GM19351 (cell line): ENCODE measurements at regions not wholly inside any gene's neighbourhood (a gene's known extent, or its start where the extent isn't known, plus 50 kb on each side); places are given as distances from the start of the nearest gene placed in this dataset.

Source experiments
- ATAC-seq: cut with Tn5 transposase; IDR thresholded peaks from one replicate; pipeline ENCODE4 v1.9.1; 2021; ENCODE audit warnings: mild to moderate bottlenecking, moderate library complexity; ENCODE audit not compliant: unreplicated experiment

DNA sequence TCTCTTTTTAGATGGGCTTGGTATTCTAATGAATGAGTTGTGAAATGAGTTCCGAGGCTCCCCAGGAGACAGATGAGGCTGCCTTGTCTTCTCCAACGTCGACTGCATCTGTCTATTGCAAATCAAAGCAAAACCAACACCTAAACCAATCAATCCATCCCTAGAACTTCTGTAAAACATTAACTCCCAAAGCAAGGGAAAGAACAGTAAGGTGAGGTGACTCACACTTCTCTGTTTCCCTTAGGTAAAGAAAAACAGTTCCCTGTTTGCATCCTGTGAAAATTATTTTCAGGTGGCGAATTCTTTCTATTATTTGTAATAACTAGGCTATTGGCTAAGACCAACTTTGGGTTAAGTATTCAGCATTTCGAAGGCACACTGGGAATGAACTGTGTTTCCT is 249.4 kb downstream of the EPHA4 start:
- no peak for ATAC-seq

DNA sequence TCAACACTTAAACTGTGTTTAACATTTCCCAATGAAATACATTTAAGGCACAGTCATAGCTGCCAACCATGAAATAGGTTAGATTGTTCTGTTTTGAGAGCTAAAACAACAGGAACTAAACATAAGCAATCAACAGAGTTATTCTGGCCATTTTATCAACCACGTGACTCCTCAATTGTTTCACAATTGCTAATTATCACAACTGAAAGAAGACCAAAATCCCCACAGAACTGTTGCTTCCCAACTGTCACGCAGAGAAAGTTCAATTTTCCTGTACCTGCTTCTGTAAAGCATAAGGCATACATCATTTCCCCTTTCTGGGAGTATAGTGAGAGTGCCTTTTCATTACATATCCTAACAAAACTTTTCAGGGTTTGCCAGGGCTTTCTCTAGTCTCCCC is 248.6 kb downstream of the EPHA4 start:
- no peak for ATAC-seq

DNA sequence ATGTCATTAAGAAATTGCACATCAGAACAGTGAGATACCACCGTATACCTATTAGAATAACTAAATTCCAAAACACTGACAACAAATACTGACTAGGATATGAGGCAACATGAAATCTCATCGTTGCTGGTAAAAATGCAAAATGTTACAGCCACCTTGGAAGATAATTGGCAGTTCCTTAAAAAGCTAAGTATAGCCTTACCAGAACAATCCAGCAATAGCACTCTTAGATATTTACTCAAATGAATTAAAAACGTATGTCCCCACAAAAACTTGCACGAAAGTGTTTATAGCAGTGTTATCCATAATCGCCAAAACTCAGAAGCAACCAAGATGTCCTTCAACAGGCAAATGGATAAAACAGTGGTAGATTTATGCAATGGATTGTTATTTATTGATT is 241.7 kb downstream of the EPHA4 start:
- no peak for ATAC-seq

DNA sequence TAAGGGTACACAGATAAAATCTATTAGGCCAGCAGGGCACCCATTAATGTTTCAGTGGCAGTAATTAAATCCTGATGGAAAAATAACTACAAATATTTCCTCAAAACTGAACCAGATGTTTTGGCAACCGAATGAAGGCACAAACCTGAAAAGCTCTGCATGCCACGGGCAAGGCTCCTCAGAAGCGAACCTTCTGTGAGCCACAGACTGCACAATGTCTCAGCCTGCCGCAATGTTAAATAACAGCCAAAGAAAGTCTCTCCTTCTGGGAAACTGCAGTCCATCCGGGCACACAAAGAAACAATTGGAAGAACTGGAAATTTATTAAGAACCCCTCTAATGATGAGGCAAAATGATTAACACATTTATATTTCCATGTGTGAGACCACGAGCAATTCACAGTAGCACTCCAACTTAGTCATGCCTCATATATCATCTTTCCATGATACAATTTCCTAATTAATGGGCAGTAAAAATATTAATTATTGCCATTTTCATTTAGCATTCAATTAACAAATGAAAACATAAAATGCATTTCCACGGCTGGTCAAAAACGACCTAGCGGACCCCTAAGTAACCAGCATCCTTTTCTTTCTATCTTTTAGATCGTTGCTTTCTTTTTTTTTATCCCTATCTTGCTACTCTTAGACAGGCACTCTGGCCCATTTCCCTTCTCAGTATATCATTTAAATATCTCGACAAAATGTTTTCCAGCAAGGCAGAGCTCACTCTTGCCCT is 237.5 kb downstream of the EPHA4 start:
- no peak for ATAC-seq

DNA sequence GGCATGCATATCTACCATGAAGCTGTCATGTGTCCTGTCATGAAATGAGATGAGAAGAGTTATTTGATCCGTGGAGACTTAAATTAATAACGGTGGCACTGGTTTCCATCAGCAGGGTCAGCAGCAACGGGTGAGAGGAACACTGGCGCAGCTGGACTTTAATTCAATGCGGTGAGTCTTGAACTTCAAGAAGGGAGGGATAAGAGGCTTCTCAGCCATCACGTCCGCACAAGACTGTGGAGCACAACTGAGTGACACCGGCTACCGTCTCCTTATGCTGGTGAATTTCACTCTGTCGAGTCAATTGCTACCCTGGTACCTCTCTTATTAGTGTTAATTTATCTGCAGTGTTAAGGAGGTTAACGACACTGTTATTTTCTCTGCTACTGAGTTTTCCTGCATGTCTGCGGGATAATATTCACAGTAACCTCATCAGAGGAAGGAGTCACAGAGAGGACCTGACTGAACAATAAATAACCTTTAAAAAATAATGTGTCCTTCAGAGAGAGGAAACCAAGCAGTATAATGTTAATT is 236.8 kb downstream of the EPHA4 start:
- no peak for ATAC-seq

DNA sequence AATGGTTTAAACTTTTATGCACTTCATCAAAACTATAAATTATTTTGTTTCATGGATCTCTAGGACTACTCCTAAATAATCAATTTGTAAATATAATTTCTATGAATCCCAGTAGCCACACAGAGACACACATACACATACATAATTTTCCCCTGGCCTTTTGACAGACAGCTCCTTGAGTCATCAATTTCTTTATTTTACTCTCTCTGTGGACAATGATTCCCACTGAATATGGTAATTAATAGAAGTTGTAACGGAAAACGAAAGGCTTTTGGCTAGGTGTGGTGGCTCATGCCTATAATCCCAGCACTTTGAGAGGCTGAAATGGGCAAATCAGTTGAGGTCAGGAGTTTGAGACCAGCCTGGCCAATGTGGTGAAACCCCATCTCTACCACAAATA is 235.1 kb downstream of the EPHA4 start:
- no peak for ATAC-seq

DNA sequence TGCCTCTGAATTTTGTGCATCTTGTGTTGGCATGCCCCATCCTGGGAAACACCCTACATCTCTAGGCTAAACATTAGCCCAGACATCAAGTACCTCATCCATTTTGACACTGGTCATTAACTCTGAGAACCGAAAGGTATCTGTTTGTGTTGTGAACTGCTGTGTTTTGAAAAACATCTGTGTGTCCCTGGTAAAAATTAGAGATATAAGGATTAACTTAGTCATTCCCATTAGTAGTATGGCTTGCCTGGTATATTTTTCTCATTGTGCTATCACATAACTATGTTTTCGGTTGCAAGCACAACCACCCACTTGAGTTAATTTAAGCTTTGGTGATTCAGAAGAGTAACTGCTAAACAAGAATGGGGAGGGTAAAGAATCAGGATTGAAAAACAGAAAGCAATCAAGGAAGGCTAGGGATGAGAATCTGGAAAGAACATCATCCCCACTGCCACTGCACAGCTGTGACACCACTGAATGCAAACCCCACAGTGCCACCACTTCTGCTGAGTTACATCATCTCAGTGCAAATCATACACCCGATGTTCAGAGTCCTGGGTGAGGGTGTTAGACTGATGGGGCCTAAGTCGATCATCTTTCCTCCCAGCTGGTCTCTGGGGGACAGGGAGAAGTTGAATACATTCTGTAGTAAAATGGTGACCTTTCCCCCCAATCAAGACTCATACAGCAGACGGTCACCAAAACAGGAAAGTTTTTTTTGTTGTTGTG is 234.0 kb downstream of the EPHA4 start:
- no peak for ATAC-seq

DNA sequence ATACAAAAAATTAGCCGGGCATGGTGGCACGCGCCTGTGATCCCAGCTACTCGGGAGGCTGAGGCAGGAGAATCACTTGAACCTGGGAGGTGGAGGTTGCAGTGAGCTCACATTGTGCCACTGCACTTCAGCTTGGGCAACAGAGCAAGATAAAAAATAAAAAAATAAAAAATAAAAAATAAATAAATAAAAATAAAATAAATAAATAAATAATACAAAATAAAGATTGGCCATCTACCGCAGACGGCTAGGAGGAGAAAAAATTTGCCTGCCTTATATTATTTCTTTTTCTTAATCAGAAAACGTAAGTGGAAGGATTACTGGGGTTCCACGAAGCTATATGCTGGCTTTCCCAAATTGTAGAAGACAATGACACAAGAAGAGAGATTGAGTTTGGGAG is 229.7 kb downstream of the EPHA4 start:
- ATAC-seq: no peak

DNA sequence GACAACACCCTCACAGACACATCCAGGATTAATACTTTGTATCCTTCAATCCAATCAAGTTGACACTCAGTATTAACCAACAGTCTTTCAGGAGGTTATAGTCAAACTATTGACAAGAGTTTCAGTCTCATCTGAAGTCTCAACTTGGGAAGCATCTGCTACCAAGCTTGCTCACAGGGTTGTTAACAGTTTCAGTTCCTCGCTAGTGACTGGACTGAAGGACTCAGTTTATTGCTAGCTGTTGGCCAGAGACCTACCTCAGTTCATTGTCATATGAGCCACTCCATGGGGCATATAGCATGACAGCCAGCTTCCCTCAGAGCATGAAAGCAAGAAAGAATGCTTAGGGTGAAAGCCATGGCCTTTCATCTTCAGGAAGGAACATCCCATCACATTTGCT is 228.6 kb downstream of the EPHA4 start:
- ATAC-seq: peak; percentile 78

DNA sequence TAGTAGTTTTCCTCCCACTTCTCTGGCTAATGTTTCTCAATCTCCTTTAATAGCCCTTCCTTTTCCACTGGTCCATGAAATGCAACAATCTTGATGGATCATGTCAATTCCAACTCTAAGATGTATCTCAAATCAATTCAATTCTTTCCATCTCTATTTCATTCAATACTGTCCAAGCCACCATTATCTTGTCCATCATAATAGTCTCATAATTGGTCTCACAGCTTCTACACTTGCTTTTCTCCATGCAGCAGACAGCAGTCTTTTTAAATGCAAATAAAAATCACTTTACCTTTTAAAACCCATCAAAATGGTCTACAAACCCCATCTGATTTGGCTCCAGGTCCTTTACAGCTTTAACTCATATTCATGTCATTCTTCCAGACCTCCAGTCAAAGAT is 226.6 kb downstream of the EPHA4 start:
- ATAC-seq: no peak

DNA sequence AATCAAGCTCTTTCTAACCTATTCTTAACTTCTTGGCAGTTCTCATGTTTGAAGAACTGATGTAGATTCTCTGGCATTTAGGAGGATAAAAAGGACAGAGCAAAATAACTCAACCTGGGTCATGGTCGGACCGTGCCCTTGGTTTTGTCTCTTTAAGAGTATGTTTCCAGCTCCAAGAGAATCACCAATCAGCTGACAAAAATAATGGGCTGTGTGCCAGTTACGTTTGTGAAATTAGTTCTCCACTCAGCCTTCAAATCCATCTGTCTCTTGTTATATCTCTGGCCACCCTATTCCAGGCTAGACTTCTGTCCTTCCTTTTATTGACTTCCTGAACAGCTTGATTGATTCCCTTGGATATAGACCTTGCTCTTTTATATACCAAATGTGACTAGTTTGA is 225.7 kb downstream of the EPHA4 start:
- no peak for ATAC-seq

DNA sequence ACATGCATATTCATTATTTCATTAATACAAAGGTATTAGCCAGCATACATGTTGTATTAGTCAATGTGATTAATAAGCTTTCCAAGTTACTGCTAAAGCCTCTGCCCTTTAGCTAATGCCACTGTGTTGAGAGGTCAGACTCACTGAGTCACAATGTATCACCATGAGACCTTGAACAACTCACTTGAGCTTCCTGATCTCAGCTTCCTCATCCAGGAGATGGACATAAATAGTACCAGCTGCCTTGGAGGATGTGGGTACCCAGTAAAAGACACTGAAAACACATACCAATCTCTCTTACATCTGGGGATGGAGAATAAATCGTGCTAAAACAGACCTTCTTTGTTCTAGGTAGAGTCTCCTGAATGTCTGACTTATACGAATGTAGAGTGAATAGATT is 224.6 kb downstream of the EPHA4 start:
- no peak for ATAC-seq

DNA sequence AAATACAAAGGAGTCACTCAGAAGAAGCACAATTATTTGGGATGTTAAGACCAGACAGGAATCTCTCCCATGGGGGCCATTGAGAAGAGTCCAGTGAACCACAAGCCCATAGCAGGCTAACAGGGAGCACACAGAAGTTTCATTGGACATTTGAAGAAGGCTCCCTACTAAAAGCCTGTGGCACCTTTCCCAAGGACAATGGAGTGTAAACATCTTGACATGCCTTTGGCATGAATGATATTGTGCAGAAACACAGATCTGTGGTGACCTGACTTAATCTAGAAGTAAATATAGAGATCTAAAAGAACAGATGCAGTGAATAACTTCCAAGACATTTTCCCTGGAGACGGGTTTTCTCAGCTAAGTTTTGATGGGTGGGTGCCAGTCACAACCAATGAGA is 221.5 kb downstream of the EPHA4 start:
- ATAC-seq: no peak

DNA sequence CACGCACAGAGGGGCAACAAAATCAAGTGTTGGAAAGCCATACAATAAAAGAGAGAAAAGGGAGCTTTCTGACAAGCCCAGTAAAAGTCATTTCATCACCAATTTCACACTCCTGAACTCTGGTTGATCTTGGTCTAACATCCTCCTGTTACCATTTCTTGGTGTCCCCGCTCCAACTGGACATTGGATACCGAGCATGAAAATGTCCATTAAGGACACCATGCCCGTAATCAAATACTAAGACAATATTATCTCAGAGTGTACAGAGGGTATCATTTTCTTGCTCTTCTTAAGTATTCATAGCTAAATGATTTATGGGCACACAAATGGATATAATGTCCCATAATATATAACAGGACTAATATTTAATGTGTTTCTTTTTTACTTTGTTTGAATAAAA is 218.9 kb downstream of the EPHA4 start:
- no peak for ATAC-seq

DNA sequence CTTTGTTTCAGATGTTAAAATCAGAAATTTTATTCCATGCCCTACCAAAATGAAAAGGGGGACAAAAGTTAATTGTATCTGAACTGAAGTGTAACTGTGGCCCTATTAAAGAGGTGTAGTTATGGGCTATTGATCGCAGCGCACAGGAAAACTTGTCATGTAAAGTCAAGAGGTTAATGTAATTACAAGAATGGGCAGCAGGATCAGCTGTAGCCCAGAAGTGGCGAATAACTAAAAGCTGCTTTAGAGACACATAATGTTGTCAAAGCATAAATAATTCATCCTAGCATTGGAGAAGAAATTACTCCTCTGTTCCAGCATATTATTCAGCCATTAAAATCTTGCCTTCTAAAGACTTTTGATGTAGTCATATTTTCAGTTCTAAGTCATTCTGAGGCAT is 211.8 kb downstream of the EPHA4 start:
- ATAC-seq: no peak

DNA sequence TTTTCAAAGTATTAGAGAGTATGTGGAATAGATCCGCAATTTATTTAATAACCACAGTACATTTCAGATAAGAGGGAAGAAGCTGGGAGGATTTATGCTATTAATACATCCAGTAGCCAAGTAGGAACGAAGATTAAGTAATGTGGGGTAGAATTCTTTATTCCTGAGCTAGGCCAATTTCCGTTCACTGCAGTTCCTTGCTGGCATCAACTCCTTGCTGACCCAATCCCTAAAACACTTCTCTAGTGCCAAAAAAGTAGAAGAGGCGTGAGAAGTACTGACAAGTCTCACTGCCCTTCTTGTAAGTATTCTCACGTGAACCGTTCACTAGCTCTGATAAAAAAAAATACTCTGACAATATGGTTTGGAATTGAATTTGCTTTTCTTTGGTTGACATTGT is 211.4 kb downstream of the EPHA4 start:
- ATAC-seq: no peak

DNA sequence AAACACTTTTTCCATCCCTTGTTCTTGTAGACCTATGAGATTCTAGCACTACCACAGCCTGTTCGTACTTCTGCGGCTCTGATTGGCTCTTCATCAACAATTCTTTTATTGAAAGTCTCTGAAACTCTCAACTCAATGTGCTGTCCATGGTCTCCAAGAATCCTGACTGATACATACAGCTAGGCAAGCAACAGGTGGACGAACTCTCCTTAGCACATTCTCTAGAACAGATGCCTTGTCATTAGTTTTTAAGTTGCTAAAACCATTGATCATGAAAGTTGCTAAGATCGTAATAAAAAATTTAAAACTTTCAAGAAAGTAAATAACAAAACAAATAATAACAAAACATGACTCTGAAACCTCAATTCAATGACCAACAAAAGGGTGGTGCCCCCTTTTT is 210.5 kb downstream of the EPHA4 start:
- ATAC-seq: no peak

DNA sequence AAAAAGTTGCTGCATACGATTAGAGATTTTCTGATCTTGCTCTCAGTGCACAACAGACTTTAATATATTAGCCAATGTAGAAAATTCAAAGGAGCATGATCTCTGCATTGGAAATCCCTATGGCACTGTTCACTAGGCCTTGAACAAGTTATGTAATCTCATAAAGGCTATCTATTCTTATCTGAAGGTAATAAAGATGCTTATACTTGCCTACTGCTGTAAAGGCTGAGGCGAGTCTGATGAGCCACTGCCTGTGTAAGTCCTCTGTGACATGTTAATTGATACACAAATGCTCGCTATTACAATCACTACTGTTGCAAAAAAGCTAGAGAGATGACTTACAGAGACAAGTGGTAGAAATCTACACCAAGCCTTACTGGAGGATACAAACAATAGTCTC is 207.4 kb downstream of the EPHA4 start:
- ATAC-seq: no peak
